Right atrium auricular region (tissue), 2 donors: ENCODE measurements at regions not wholly inside any gene's neighbourhood (a gene's known extent, or its start where the extent isn't known, plus 50 kb on each side); places are given as distances from the start of the nearest gene placed in this dataset.
"Not testable (repeated sequence)": the region's sequence is repeated elsewhere in the genome, so short reads cannot be mapped to it uniquely, and the experiment has no call there.

ENCODE experiments used
- DNase-seq: peaks from one replicate; pipeline ENCODE4 v3.0.0-alpha.2; 2019; ENCODE audit warnings: low spot score
- H3K27ac ChIP-seq, 2 donors: fragments of 200-600 bp; sonication (generic); 1 replicate in 1 of 2; 2 replicates in 1 of 2; pipeline ENCODE4 v1.5.1; 2016 to 2019
- H3K27me3 ChIP-seq, 2 donors: fragments of 200-600 bp; sonication (generic); one replicate each; pipeline versions ENCODE4 v1.5.1 to v1.6.0; 2017 to 2019
- H3K36me3 ChIP-seq: fragments of 200-600 bp; sonication (generic); one replicate; pipeline ENCODE4 v1.5.1; 2016
- H3K4me1 ChIP-seq, 2 donors: fragments of 200-600 bp; sonication (generic); one replicate each; pipeline versions ENCODE4 v1.5.1 to v1.6.0; 2017 to 2019
- H3K4me3 ChIP-seq, 2 donors: fragments of 200-600 bp; sonication (generic); 1 replicate in 1 of 2; 2 replicates in 1 of 2; pipeline ENCODE4 v1.5.1; 2017 to 2019; ENCODE audit warnings: mild to moderate bottlenecking in 1 of 2, moderate library complexity in 1 of 2
- H3K9me3 ChIP-seq, 2 donors: fragments of 200-600 bp; sonication (generic); one replicate each; pipeline ENCODE4 v1.5.1; 2019
- CTCF ChIP-seq, 2 donors: fragments of 200-600 bp; sonication (generic); IDR thresholded peaks; one replicate each; pipeline ENCODE4 v1.5.1; 2019; ENCODE audit warnings: antibody characterized with exemption in 2 of 2

GRCh38 chr2:34239511-34239910 lies 640.4 kb upstream of the FAM98A start:
- no peaks in the 10 kb centered on the region for H3K9me3 ChIP-seq
- no peak overlapping the region for H3K27ac ChIP-seq
- H3K4me3 ChIP-seq = no peak overlapping the region
- H3K27me3 ChIP-seq = no peaks in the 10 kb centered on the region
- H3K4me1 ChIP-seq = no peaks in the 10 kb centered on the region
- TF ChIP-seq CTCF (IDR thresholded peaks at IDR 0.05) = no peak
- H3K36me3 ChIP-seq = no peaks in the 10 kb centered on the region
- DNase-seq = no peak

GRCh38 chr2:34234823-34235222 lies 635.7 kb upstream of the FAM98A start:
- no peak overlapping the region for H3K4me3 ChIP-seq
- no peaks in the 10 kb centered on the region for H3K4me1 ChIP-seq
- no peak for DNase-seq
- H3K9me3 ChIP-seq = no peaks in the 10 kb centered on the region
- H3K27me3 ChIP-seq = no peaks in the 10 kb centered on the region
- H3K27ac ChIP-seq = no peak overlapping the region
- no peak for TF ChIP-seq CTCF (IDR thresholded peaks at IDR 0.05)
- H3K36me3 ChIP-seq = no peaks in the 10 kb centered on the region

- DNase-seq = no peak
- Histone ChIP-seq H3K36me3 (no peaks in the 10 kb centered on the region), H3K4me3 (no peak overlapping the region), H3K9me3 (no peaks in the 10 kb centered on the region), H3K4me1 (no peaks in the 10 kb centered on the region), H3K27ac (no peak overlapping the region), H3K27me3 (no peaks in the 10 kb centered on the region)
- no peak for TF ChIP-seq CTCF (IDR thresholded peaks at IDR 0.05)
Observed at GRCh38 chr2:34229998-34230397, 630.9 kb upstream of the FAM98A start.

GRCh38 chr2:34215174-34215573 lies 616.1 kb upstream of the FAM98A start:
- Histone ChIP-seq H3K27ac (no peak overlapping the region), H3K4me1 (no peaks in the 10 kb centered on the region), H3K4me3 (no peak overlapping the region), H3K27me3 (no peaks in the 10 kb centered on the region), H3K36me3 (no peaks in the 10 kb centered on the region), H3K9me3 (peaks cover 0 to 7% of the 10 kb centered on the region in 2 donors)
- no peak for DNase-seq
- no peak for TF ChIP-seq CTCF (IDR thresholded peaks at IDR 0.05)

- H3K4me3 ChIP-seq, H3K36me3 ChIP-seq, H3K27ac ChIP-seq, H3K4me1 ChIP-seq, DNase-seq, H3K27me3 ChIP-seq: not testable (repeated sequence)
- H3K9me3 ChIP-seq = peaks cover 0 to 18% of the 10 kb centered on the region in 2 donors
Observed at GRCh38 chr2:34210382-34210781, 611.3 kb upstream of the FAM98A start.

- no peak for TF ChIP-seq CTCF (IDR thresholded peaks at IDR 0.05)
- no peak overlapping the region for H3K4me3 ChIP-seq
- no peaks in the 10 kb centered on the region for H3K4me1 ChIP-seq
- no peak for DNase-seq
- no peaks in the 10 kb centered on the region for H3K27me3 ChIP-seq
- H3K27ac ChIP-seq = no peak overlapping the region
- H3K9me3 ChIP-seq = peaks cover 0 to 5% of the 10 kb centered on the region in 2 donors
- H3K36me3 ChIP-seq = no peaks in the 10 kb centered on the region
Observed at GRCh38 chr2:34204560-34204959, 605.5 kb upstream of the FAM98A start.
